K562 (cell line): ENCODE measurements at regions not wholly inside any gene's neighbourhood (a gene's known extent, or its start where the extent isn't known, plus 50 kb on each side); places are given as distances from the start of the nearest gene placed in this dataset.

ENCODE experiments used
- ATF1 ChIP-seq, 2 experiments: fragments of 450-650 bp in 1 of 2; IDR thresholded peaks; 2 replicates each; pipeline ENCODE4 v1.6.1; 2016; ENCODE audit warnings: missing compliant biosample characterization in 1 of 2, missing genetic modification characterization in 1 of 2
- BRCA1 ChIP-seq, 2 experiments: fragments of 450-650 bp in 1 of 2; sonication (generic) in 1 of 2; formaldehyde crosslinking in 1 of 2; IDR thresholded peaks; 2 replicates each; pipeline versions ENCODE4 v1.5.0 to v1.6.1; 2017 to 2020; ENCODE audit warnings: mild to moderate bottlenecking in 1 of 2, missing genetic modification reagents in 1 of 2
- BRF2 ChIP-seq: IDR thresholded peaks from 3 replicates; pipeline ENCODE4 v1.6.1; 2011; ENCODE audit warnings: borderline replicate concordance, mild to moderate bottlenecking; ENCODE audit not compliant: insufficient read length, insufficient read depth
- EP300 ChIP-seq: IDR thresholded peaks from 2 replicates; pipeline ENCODE4 v1.6.1; 2012; ENCODE audit warnings: low read length, improper control_type of control experiment
- HSF4 ChIP-seq: fragments of 250-450 bp; sonication (Bioruptor Pico); IDR thresholded peaks from 2 replicates; pipeline ENCODE4 v2.1.2; 2022; ENCODE audit warnings: mild to moderate bottlenecking, moderate library complexity, borderline replicate concordance
- POLR2AphosphoS2 ChIP-seq: IDR thresholded peaks from 2 replicates; pipeline ENCODE4 v1.6.1; 2012; ENCODE audit warnings: low read length, improper control_type of control experiment
- ZNF280B ChIP-seq: fragments of 250-450 bp; sonication (Bioruptor Pico); IDR thresholded peaks from 2 replicates; pipeline ENCODE4 v1.5.1; 2021; ENCODE audit warnings: mild to moderate bottlenecking
- ZNF655 ChIP-seq: fragments of 250-450 bp; sonication (Bioruptor Pico); IDR thresholded peaks from 2 replicates; pipeline ENCODE4 v1.5.0; 2021
- TF ChIP-seq, protein P1 (sequence below), 3 experiments: IDR thresholded peaks in 2 of 3; conservative IDR thresholded peaks in 1 of 3; 2 replicates each; pipeline ENCODE4 v1.5.1; 2011 to 2012; ENCODE audit warnings: low read length in 3 of 3, mild to moderate bottlenecking in 3 of 3, control low read depth in 2 of 3, improper control_type of control experiment in 1 of 3, inconsistent platforms in 1 of 3, low read depth in 1 of 3, mixed read lengths in 1 of 3, moderate library complexity in 1 of 3; ENCODE audit not compliant: insufficient read depth in 2 of 3
- TF ChIP-seq, protein P2 (sequence below): sonication (generic); formaldehyde crosslinking; IDR thresholded peaks from 2 replicates; pipeline ENCODE4 v1.9.0; 2022; ENCODE audit warnings: mild to moderate bottlenecking, missing genetic modification reagents

- TF ChIP-seq ZNF280B (CRISPR knock-in tag) (no peak), ZNF655 (no peak), EP300 (no peak), BRF2 (no peak), HSF4 (CRISPR knock-in tag) (no peak), BRCA1 (IDR thresholded peaks at IDR 0.05) (no peak), BRCA1 (CRISPR knock-in tag; IDR thresholded peaks at IDR 0.05) (no peak), POLR2AphosphoS2 (no peak), ATF1 (CRISPR knock-in tag; IDR thresholded peaks at IDR 0.05) (no peak), ATF1 (tag; IDR thresholded peaks at IDR 0.05) (no peak)
- TF ChIP-seq, protein P1, sequence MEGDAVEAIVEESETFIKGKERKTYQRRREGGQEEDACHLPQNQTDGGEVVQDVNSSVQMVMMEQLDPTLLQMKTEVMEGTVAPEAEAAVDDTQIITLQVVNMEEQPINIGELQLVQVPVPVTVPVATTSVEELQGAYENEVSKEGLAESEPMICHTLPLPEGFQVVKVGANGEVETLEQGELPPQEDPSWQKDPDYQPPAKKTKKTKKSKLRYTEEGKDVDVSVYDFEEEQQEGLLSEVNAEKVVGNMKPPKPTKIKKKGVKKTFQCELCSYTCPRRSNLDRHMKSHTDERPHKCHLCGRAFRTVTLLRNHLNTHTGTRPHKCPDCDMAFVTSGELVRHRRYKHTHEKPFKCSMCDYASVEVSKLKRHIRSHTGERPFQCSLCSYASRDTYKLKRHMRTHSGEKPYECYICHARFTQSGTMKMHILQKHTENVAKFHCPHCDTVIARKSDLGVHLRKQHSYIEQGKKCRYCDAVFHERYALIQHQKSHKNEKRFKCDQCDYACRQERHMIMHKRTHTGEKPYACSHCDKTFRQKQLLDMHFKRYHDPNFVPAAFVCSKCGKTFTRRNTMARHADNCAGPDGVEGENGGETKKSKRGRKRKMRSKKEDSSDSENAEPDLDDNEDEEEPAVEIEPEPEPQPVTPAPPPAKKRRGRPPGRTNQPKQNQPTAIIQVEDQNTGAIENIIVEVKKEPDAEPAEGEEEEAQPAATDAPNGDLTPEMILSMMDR (IDR thresholded peaks at IDR 0.05 in 2 of 3, conservative IDR thresholded peaks at IDR 0.05 in 1 of 3; ENCODE audit: insufficient read depth in 2 of 3, low read depth in 1 of 3, low read length in 3 of 3): no peak
- TF ChIP-seq, protein P2, sequence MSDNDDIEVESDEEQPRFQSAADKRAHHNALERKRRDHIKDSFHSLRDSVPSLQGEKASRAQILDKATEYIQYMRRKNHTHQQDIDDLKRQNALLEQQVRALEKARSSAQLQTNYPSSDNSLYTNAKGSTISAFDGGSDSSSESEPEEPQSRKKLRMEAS (CRISPR knock-in tag): no peak
Measured at GRCh38 chr5:51679286-51679685, 296.0 kb downstream of the ISL1 start.
